ENCODE measurements at regions not wholly inside any gene's neighbourhood (a gene's known extent, or its start where the extent isn't known, plus 50 kb on each side); places are given as distances from the start of the nearest gene placed in this dataset.

DNA sequence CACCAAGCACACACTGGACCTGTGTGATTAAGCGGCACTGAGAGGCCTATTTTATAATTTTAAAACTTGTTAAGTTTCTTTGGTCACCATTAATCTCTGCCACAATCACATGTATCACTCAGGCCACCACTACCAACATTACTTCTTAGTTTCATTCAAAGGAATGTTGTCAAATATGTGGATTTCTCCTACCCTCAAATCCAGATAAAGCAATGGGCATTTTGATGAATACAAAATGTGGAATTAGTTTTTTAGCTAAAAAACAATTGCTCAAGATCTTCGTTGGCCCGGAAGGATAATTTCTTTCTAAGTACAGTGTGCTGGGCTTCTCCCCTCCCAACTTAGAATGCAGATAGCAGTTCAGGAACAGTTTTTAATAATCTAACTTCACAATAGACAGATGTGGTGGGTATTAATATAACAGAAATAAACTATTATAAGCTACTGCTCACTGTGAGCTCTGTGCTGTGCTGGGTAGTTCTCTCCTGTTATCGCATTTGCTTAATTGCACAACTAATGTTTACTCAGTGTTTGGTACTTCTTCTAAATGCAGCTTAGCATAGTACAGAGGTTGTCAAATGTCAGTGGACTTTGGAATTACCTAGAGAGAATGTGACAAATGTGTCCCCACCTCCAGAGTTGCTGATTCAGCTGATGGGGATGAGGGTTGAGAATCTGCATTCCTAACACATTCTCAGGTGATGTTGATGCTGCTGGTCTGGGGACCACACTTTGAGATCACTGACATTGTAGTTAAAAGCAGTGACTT lies 266.7 kb upstream of the AMIGO2 start:
- no peak overlapping the region for H3K27ac Mint-ChIP-seq
- H3K4me3 Mint-ChIP-seq = no peak overlapping the region
- H3K36me3 Mint-ChIP-seq = no peaks in the 10 kb centered on the region
- POLR2A ChIA-PET = no interaction called here
- TF ChIP-seq, protein P1, sequence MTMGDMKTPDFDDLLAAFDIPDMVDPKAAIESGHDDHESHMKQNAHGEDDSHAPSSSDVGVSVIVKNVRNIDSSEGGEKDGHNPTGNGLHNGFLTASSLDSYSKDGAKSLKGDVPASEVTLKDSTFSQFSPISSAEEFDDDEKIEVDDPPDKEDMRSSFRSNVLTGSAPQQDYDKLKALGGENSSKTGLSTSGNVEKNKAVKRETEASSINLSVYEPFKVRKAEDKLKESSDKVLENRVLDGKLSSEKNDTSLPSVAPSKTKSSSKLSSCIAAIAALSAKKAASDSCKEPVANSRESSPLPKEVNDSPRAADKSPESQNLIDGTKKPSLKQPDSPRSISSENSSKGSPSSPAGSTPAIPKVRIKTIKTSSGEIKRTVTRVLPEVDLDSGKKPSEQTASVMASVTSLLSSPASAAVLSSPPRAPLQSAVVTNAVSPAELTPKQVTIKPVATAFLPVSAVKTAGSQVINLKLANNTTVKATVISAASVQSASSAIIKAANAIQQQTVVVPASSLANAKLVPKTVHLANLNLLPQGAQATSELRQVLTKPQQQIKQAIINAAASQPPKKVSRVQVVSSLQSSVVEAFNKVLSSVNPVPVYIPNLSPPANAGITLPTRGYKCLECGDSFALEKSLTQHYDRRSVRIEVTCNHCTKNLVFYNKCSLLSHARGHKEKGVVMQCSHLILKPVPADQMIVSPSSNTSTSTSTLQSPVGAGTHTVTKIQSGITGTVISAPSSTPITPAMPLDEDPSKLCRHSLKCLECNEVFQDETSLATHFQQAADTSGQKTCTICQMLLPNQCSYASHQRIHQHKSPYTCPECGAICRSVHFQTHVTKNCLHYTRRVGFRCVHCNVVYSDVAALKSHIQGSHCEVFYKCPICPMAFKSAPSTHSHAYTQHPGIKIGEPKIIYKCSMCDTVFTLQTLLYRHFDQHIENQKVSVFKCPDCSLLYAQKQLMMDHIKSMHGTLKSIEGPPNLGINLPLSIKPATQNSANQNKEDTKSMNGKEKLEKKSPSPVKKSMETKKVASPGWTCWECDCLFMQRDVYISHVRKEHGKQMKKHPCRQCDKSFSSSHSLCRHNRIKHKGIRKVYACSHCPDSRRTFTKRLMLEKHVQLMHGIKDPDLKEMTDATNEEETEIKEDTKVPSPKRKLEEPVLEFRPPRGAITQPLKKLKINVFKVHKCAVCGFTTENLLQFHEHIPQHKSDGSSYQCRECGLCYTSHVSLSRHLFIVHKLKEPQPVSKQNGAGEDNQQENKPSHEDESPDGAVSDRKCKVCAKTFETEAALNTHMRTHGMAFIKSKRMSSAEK (CRISPR knock-in tag; IDR thresholded peaks at IDR 0.05; ENCODE audit: borderline replicate concordance) = no peak
- TF ChIP-seq FOXP1 (CRISPR knock-in tag; IDR thresholded peaks at IDR 0.05; ENCODE audit: borderline replicate concordance) (no peak), TCF7 (CRISPR knock-in tag; IDR thresholded peaks at IDR 0.05; ENCODE audit: low read depth) (no peak), ZNF232 (CRISPR knock-in tag; IDR thresholded peaks at IDR 0.05) (no peak), GRHL2 (CRISPR knock-in tag; IDR thresholded peaks at IDR 0.05; ENCODE audit: insufficient replicate concordance, severe bottlenecking) (no peak), CBFB (CRISPR knock-in tag; IDR thresholded peaks at IDR 0.05; ENCODE audit: low read depth) (no peak), MXD4 (CRISPR knock-in tag; IDR thresholded peaks at IDR 0.05; ENCODE audit: borderline replicate concordance) (no peak), SMAD4 (CRISPR knock-in tag; IDR thresholded peaks at IDR 0.05) (no peak), PRRX2 (CRISPR knock-in tag; IDR thresholded peaks at IDR 0.05) (no peak), SOX15 (CRISPR knock-in tag; IDR thresholded peaks at IDR 0.05) (no peak), ZNF317 (CRISPR knock-in tag; IDR thresholded peaks at IDR 0.05; ENCODE audit: borderline replicate concordance, low read depth) (no peak)
- TF ChIP-seq, protein P2, sequence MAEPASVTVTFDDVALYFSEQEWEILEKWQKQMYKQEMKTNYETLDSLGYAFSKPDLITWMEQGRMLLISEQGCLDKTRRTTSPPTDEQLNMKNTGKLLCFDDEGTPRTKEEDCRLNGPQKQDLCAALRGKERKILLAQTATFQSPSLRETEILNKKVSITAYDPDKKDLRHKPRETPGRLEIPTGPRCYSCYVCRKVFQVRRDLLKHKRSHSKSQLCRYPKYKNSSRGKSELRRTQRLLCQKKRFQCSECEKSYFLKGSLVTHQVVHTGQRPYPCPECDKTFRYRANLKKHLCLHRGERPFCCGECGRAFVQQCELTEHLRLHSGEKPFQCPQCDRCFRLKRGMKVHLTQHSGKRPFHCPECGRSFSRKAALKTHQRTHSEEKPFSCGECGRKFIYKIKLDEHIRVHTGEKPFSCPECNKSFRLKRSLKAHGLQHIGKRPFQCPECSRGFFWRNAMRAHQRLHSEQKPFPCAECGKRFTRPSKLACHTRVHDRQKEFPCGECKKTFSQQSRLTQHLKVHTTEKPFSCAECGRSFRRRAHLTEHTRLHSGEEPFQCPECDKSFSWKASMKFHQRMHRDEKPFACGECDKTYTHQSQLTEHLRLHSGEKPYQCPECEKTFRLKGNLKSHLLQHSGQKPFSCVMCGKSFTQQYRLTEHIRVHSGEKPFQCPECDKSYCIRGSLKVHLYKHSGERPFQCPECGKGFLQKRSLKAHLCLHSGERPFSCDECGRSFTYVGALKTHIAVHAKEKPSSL (CRISPR knock-in tag; conservative IDR thresholded peaks at IDR 0.05) = no peak
- TF ChIP-seq, protein P3, sequence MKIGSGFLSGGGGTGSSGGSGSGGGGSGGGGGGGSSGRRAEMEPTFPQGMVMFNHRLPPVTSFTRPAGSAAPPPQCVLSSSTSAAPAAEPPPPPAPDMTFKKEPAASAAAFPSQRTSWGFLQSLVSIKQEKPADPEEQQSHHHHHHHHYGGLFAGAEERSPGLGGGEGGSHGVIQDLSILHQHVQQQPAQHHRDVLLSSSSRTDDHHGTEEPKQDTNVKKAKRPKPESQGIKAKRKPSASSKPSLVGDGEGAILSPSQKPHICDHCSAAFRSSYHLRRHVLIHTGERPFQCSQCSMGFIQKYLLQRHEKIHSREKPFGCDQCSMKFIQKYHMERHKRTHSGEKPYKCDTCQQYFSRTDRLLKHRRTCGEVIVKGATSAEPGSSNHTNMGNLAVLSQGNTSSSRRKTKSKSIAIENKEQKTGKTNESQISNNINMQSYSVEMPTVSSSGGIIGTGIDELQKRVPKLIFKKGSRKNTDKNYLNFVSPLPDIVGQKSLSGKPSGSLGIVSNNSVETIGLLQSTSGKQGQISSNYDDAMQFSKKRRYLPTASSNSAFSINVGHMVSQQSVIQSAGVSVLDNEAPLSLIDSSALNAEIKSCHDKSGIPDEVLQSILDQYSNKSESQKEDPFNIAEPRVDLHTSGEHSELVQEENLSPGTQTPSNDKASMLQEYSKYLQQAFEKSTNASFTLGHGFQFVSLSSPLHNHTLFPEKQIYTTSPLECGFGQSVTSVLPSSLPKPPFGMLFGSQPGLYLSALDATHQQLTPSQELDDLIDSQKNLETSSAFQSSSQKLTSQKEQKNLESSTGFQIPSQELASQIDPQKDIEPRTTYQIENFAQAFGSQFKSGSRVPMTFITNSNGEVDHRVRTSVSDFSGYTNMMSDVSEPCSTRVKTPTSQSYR (CRISPR knock-in tag; IDR thresholded peaks at IDR 0.05) = no peak
- TF ChIP-seq, protein P4, sequence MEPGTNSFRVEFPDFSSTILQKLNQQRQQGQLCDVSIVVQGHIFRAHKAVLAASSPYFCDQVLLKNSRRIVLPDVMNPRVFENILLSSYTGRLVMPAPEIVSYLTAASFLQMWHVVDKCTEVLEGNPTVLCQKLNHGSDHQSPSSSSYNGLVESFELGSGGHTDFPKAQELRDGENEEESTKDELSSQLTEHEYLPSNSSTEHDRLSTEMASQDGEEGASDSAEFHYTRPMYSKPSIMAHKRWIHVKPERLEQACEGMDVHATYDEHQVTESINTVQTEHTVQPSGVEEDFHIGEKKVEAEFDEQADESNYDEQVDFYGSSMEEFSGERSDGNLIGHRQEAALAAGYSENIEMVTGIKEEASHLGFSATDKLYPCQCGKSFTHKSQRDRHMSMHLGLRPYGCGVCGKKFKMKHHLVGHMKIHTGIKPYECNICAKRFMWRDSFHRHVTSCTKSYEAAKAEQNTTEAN (CRISPR knock-in tag; IDR thresholded peaks at IDR 0.05) = no peak
- TF ChIP-seq, protein P5, sequence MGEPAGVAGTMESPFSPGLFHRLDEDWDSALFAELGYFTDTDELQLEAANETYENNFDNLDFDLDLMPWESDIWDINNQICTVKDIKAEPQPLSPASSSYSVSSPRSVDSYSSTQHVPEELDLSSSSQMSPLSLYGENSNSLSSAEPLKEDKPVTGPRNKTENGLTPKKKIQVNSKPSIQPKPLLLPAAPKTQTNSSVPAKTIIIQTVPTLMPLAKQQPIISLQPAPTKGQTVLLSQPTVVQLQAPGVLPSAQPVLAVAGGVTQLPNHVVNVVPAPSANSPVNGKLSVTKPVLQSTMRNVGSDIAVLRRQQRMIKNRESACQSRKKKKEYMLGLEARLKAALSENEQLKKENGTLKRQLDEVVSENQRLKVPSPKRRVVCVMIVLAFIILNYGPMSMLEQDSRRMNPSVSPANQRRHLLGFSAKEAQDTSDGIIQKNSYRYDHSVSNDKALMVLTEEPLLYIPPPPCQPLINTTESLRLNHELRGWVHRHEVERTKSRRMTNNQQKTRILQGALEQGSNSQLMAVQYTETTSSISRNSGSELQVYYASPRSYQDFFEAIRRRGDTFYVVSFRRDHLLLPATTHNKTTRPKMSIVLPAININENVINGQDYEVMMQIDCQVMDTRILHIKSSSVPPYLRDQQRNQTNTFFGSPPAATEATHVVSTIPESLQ (CRISPR knock-in tag; IDR thresholded peaks at IDR 0.05) = no peak
- TF ChIP-seq, protein P6, sequence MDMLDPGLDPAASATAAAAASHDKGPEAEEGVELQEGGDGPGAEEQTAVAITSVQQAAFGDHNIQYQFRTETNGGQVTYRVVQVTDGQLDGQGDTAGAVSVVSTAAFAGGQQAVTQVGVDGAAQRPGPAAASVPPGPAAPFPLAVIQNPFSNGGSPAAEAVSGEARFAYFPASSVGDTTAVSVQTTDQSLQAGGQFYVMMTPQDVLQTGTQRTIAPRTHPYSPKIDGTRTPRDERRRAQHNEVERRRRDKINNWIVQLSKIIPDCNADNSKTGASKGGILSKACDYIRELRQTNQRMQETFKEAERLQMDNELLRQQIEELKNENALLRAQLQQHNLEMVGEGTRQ (CRISPR knock-in tag; IDR thresholded peaks at IDR 0.05) = no peak
- CTCF ChIA-PET = interaction anchor here (0.6 kb wide), 1 partner anchor 54 kb away, joined by 5 read pairs; no protein-coding TSS in a partner anchor
- ATAC-seq (no peak), DNase-seq (ENCODE audit: low spot score) (no peak)
- no peaks in the 10 kb centered on the region for H3K4me1 Mint-ChIP-seq
- H3K27me3 Mint-ChIP-seq (ENCODE audit: low read depth) = no peaks in the 10 kb centered on the region
- H3K9me3 Mint-ChIP-seq = peaks cover 7% of the 10 kb centered on the region; the same call in 1 of the 2 replicates

Data from WTC11 (cell line).